Endodermal cell (in vitro differentiated cells): ENCODE measurements at regions not wholly inside any gene's neighbourhood (a gene's known extent, or its start where the extent isn't known, plus 50 kb on each side); places are given as distances from the start of the nearest gene placed in this dataset.
A peak's percentile ranks its signal among the peaks of the same experiment; 100 is the strongest.

Source experiments
- DNase-seq: peaks from one replicate; pipeline ENCODE4 v3.0.0-alpha.2; 2017
- H3K27ac ChIP-seq: 2 replicates; pipeline ENCODE4 v1.5.1; 2013; ENCODE audit warnings: mild to moderate bottlenecking, low read depth, low read length, moderate library complexity
- H3K27me3 ChIP-seq: 2 replicates; pipeline ENCODE4 v1.6.1; 2013; ENCODE audit warnings: mild to moderate bottlenecking, low read length, moderate library complexity; ENCODE audit not compliant: insufficient read depth, control insufficient read depth, poor library complexity, severe bottlenecking
- H3K36me3 ChIP-seq: 2 replicates; pipeline ENCODE4 v1.7.0; 2013; ENCODE audit warnings: mild to moderate bottlenecking, low read length, moderate library complexity; ENCODE audit not compliant: control insufficient read depth, insufficient read depth
- H3K4me1 ChIP-seq: one replicate; pipeline ENCODE4 v1.7.0; 2013; ENCODE audit warnings: low read length; ENCODE audit not compliant: control insufficient read depth, insufficient read depth
- H3K4me3 ChIP-seq: 2 replicates; pipeline ENCODE4 v1.5.1; 2013; ENCODE audit warnings: mild to moderate bottlenecking, low read length, moderate library complexity
- H3K9ac ChIP-seq: 2 replicates; pipeline ENCODE4 v1.6.1; 2013; ENCODE audit warnings: mild to moderate bottlenecking, low read length, moderate library complexity; ENCODE audit not compliant: poor library complexity, severe bottlenecking; ENCODE audit errors: extremely low read depth
- H3K9me3 ChIP-seq: 2 replicates; pipeline ENCODE4 v1.6.1; 2013; ENCODE audit warnings: mild to moderate bottlenecking, low read length, moderate library complexity; ENCODE audit not compliant: control insufficient read depth
- H3K27ac Mint-ChIP-seq: 2 replicates; pipeline ENCODE4 v1.8.0; 2020; ENCODE audit warnings: mixed read lengths
- H3K27me3 Mint-ChIP-seq: 2 replicates; pipeline ENCODE4 v1.8.0; 2021; ENCODE audit warnings: mild to moderate bottlenecking, mixed read lengths; ENCODE audit not compliant: insufficient read depth
- H3K36me3 Mint-ChIP-seq: 2 replicates; pipeline ENCODE4 v1.8.0; 2020; ENCODE audit warnings: low read depth, mixed read lengths
- H3K4me1 Mint-ChIP-seq: 2 replicates; pipeline ENCODE4 v1.8.0; 2020; ENCODE audit warnings: mixed read lengths
- H3K4me3 Mint-ChIP-seq: 2 replicates; pipeline ENCODE4 v1.8.0; 2020; ENCODE audit warnings: mild to moderate bottlenecking, moderate library complexity, mixed read lengths
- H3K9me3 Mint-ChIP-seq: 2 replicates; pipeline ENCODE4 v1.8.0; 2020; ENCODE audit warnings: mild to moderate bottlenecking, mixed read lengths
- WGBS, 2 experiments: methylation state at CpG; one replicate each; pipeline versions ENCODE4 v1.1.5 to v1.1.7; 2013; ENCODE audit warnings: missing lambda C conversion rate in 2 of 2, mixed read lengths in 1 of 2; ENCODE audit not compliant: insufficient coverage in 1 of 2, insufficient read length in 1 of 2; 5-methylcytosine and 5-hydroxymethylcytosine counted together
- TF ChIP-seq, protein P1 (sequence below): fragments of 200-600 bp; sonication (generic); conservative IDR thresholded peaks from 2 replicates; pipeline ENCODE4 v1.5.0; 2021; ENCODE audit warnings: antibody characterized with exemption, mild to moderate bottlenecking

DNA sequence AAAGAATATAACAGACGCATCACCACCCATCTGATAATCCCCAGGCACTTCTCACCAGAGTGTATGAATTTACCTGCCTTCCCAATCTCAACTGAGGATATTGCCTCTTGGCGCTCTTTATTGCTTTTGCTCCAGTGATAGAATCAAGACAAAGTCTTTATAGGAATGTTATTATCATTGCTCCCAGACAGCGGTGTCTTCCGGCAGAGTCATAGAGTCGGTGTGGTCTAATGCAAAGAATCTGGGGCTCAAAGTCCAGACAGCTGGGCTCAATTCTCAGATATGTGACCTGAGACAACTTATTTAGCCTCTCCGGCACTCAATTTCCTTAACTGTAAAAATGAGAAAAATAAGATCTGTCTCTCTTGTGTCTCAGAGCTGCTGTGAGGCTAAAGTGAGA, 106.1 kb upstream of the PAK3 start:
- no peak overlapping the region for H3K27ac Mint-ChIP-seq
- no peak overlapping the region for H3K4me3 Mint-ChIP-seq

DNA sequence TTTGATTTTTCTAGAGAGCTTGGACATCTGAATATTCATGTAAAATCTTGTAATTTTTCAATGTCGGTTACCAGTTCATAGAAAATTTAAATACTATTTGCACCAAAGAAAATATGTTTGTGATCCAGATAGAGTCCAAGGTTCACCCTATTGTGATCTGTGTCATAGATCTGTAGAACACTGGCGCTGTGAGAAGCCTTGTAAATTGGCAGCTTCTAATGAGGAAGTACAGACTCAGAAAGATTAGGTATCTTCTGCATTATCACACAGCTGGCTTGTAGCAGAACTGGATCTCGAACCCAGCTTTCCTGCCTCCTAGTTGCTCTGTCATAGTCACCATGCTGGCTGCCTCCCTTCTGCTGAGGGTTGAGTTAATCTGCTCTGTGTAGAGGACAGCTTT, 106.5 kb upstream of the PAK3 start:
- TF ChIP-seq, protein P1, sequence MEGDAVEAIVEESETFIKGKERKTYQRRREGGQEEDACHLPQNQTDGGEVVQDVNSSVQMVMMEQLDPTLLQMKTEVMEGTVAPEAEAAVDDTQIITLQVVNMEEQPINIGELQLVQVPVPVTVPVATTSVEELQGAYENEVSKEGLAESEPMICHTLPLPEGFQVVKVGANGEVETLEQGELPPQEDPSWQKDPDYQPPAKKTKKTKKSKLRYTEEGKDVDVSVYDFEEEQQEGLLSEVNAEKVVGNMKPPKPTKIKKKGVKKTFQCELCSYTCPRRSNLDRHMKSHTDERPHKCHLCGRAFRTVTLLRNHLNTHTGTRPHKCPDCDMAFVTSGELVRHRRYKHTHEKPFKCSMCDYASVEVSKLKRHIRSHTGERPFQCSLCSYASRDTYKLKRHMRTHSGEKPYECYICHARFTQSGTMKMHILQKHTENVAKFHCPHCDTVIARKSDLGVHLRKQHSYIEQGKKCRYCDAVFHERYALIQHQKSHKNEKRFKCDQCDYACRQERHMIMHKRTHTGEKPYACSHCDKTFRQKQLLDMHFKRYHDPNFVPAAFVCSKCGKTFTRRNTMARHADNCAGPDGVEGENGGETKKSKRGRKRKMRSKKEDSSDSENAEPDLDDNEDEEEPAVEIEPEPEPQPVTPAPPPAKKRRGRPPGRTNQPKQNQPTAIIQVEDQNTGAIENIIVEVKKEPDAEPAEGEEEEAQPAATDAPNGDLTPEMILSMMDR = no peak
- Mint-ChIP-seq H3K4me1 (peaks cover 11% of the 10 kb centered on the region), H3K27me3 (peaks cover 8% of the 10 kb centered on the region), H3K27ac (no peak overlapping the region), H3K4me3 (no peak overlapping the region), H3K36me3 (no peaks in the 10 kb centered on the region), H3K9me3 (no peaks in the 10 kb centered on the region)
- no peaks in the 10 kb centered on the region for H3K4me1 ChIP-seq
- no peak overlapping the region for H3K4me3 ChIP-seq
- 85 to 100% methylated on average over 1 to 3 of the region's 3 CpGs for WGBS, 2 experiments
- H3K9me3 ChIP-seq = no peaks in the 10 kb centered on the region
- no peak overlapping the region for H3K9ac ChIP-seq
- H3K36me3 ChIP-seq = no peaks in the 10 kb centered on the region
- H3K27me3 ChIP-seq = no peaks in the 10 kb centered on the region
- DNase-seq = no peak
- no peak overlapping the region for H3K27ac ChIP-seq

More for the DNA sequence above, 106.1 kb upstream of the PAK3 start:
- Histone ChIP-seq H3K9ac (no peak overlapping the region), H3K9me3 (no peaks in the 10 kb centered on the region), H3K27me3 (no peaks in the 10 kb centered on the region), H3K4me3 (no peak overlapping the region), H3K27ac (no peak overlapping the region), H3K36me3 (no peaks in the 10 kb centered on the region), H3K4me1 (no peaks in the 10 kb centered on the region)
- H3K36me3 Mint-ChIP-seq = no peaks in the 10 kb centered on the region
- H3K4me1 Mint-ChIP-seq = peaks cover 11% of the 10 kb centered on the region
- H3K9me3 Mint-ChIP-seq = no peaks in the 10 kb centered on the region
- 97 to 100% methylated on average over 1 to 5 of the region's 6 CpGs for WGBS, 2 experiments
- TF ChIP-seq, protein P1 = no peak
- no peak for DNase-seq
- H3K27me3 Mint-ChIP-seq = peaks cover 9% of the 10 kb centered on the region

DNA sequence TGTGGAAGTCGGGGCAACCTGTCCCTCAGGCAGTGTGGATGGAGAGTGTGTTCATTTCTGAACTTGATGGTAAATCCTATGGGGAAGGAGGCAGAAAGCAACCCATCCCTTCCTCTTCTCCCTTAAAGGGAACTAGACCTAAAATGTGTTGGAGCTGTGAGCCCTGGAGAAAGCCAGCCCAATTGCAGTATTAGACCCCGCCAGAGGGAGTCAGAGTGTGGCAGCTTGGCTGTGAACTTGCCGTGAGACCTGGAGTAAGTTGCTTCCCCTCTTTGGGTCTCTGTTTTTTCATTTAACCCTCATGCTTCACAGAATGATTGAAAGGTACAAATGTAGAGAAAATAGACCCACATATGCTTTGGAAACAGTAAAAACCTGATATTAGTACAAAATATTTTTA, 108.7 kb upstream of the PAK3 start:
- Histone ChIP-seq H3K9ac (no peak overlapping the region), H3K27ac (no peak overlapping the region), H3K4me1 (no peaks in the 10 kb centered on the region), H3K9me3 (no peaks in the 10 kb centered on the region), H3K4me3 (no peak overlapping the region), H3K36me3 (no peaks in the 10 kb centered on the region), H3K27me3 (no peaks in the 10 kb centered on the region)
- WGBS, 2 experiments = 43% methylated on average over 3 of the region's 3 CpGs; no CpG with 5 or more reads in 1 of the 2 experiments
- TF ChIP-seq, protein P1 = peak; percentile 72
- Mint-ChIP-seq H3K27me3 (peaks cover 1% of the 10 kb centered on the region), H3K27ac (no peak overlapping the region), H3K36me3 (no peaks in the 10 kb centered on the region), H3K4me1 (peaks cover 11% of the 10 kb centered on the region), H3K9me3 (no peaks in the 10 kb centered on the region), H3K4me3 (no peak overlapping the region)
- peak; percentile 85 for DNase-seq
